Keratinocyte (primary cell): ENCODE measurements at regions not wholly inside any gene's neighbourhood (a gene's known extent, or its start where the extent isn't known, plus 50 kb on each side); places are given as distances from the start of the nearest gene placed in this dataset.

Experiments
- DNase-seq: peaks from one replicate; pipeline ENCODE4 v3.0.0-alpha.2; 2011; ENCODE audit warnings: low read depth, missing footprints, low spot score
- FAIRE-seq: peaks from 2 replicates; lab custom pipeline; 2011; peaks lifted over from hg19 to GRCh38; lab: Jason Lieb, UNC
- H2AFZ ChIP-seq: 2 replicates; pipeline ENCODE4 v1.6.0; 2012; ENCODE audit warnings: low read length, control low read depth, inconsistent platforms; ENCODE audit not compliant: control insufficient read depth
- H3K27ac ChIP-seq: 2 replicates; pipeline ENCODE4 v1.5.1; 2011; ENCODE audit warnings: low read length; ENCODE audit not compliant: control insufficient read depth, insufficient read depth
- H3K27me3 ChIP-seq: 3 replicates; pipeline ENCODE4 v1.6.0; 2011; ENCODE audit warnings: low read length; ENCODE audit not compliant: control insufficient read depth, insufficient read depth; ENCODE audit errors: extremely low read depth
- H3K36me3 ChIP-seq, 2 experiments: 2 replicates in 1 of 2; 3 replicates in 1 of 2; pipeline ENCODE4 v1.5.1; 2011; ENCODE audit warnings: low read length in 2 of 2, mild to moderate bottlenecking in 1 of 2; ENCODE audit not compliant: control insufficient read depth in 2 of 2, insufficient read depth in 2 of 2; ENCODE audit errors: extremely low read depth in 1 of 2
- H3K4me1 ChIP-seq: 3 replicates; pipeline ENCODE4 v1.5.1; 2011; ENCODE audit warnings: low read length; ENCODE audit not compliant: control insufficient read depth, insufficient read depth; ENCODE audit errors: extremely low read depth
- H3K4me2 ChIP-seq: 3 replicates; pipeline ENCODE4 v1.6.0; 2011; ENCODE audit warnings: low read depth, low read length; ENCODE audit not compliant: control insufficient read depth, insufficient read depth; ENCODE audit errors: extremely low read depth
- H3K4me3 ChIP-seq, 3 experiments: fragments of 200-600 bp in 1 of 3; sonication (generic) in 1 of 3; 2 replicates in 2 of 3; 3 replicates in 1 of 3; pipeline ENCODE4 v1.5.1; 2011 to 2016; ENCODE audit warnings: low read length in 3 of 3, mild to moderate bottlenecking in 3 of 3, control low read depth in 2 of 3, inconsistent platforms in 1 of 3, low read depth in 1 of 3, mixed read lengths in 1 of 3, mixed run types in 1 of 3, moderate library complexity in 1 of 3; ENCODE audit not compliant: control insufficient read depth in 2 of 3, insufficient read depth in 2 of 3; ENCODE audit errors: extremely low read depth in 1 of 3
- H3K79me2 ChIP-seq: 2 replicates; pipeline ENCODE4 v1.6.0; 2012; ENCODE audit warnings: low read length; ENCODE audit not compliant: control insufficient read depth, insufficient read depth
- H3K9ac ChIP-seq: 3 replicates; pipeline ENCODE4 v1.6.0; 2011; ENCODE audit warnings: low read length; ENCODE audit not compliant: control insufficient read depth, insufficient read depth; ENCODE audit errors: extremely low read depth
- H3K9me1 ChIP-seq: 3 replicates; pipeline ENCODE4 v1.6.0; 2011; ENCODE audit warnings: low read length; ENCODE audit not compliant: control insufficient read depth, insufficient read depth; ENCODE audit errors: extremely low read depth
- H3K9me3 ChIP-seq: 2 replicates; pipeline ENCODE4 v1.5.1; 2012; ENCODE audit warnings: low read depth, low read length; ENCODE audit not compliant: control insufficient read depth
- H4K20me1 ChIP-seq: 3 replicates; pipeline ENCODE4 v1.6.0; 2011; ENCODE audit warnings: low read length; ENCODE audit not compliant: control insufficient read depth, insufficient read depth; ENCODE audit errors: extremely low read depth
- EZH2 ChIP-seq: IDR thresholded peaks from one replicate; pipeline ENCODE4 v1.6.1; 2012; ENCODE audit warnings: inconsistent platforms, mild to moderate bottlenecking, low read length, moderate library complexity
- dilution Hi-C: fragments of 300-500 bp; cut with MboI; formaldehyde crosslinking; loops from one replicate; pipeline ENCODE4 v1.7.0; 2020; ENCODE audit warnings: low sequenced_read_pairs; ENCODE audit not compliant: extremely low pct_ligation_motif_present
- TF ChIP-seq, protein P1 (sequence below), 3 experiments: IDR thresholded peaks in 1 of 3; conservative IDR thresholded peaks in 1 of 3; optimal IDR thresholded peaks in 1 of 3; 2 replicates in 2 of 3; 3 replicates in 1 of 3; pipeline versions ENCODE3 to v1.5.1; 2011; ENCODE audit warnings: low read length in 3 of 3, mild to moderate bottlenecking in 3 of 3, moderate library complexity in 2 of 3, control low read depth in 1 of 3, inconsistent platforms in 1 of 3; ENCODE audit not compliant: insufficient read depth in 2 of 3; ENCODE audit errors: extremely low read depth in 1 of 3

DNA sequence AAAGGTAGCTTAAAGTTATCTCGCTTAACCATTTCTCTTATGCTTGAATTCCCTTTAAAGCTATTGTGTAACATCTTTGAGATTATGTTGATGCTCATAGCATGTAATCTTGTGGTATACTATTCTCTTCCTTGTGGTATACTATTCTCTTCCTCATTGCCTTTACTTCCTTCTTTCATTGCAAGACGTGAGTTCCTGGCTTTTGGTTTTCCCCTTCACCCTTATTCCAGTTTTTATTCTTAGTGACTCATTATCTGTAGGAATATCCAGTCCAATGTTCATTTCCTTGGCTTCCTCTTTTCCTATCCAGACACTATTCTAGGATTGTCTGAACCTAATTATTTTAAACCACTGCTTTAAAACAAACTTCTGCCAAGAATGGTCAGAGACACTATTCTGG, 564.0 kb downstream of the CCER1 start:
- no peaks in the 10 kb centered on the region for H4K20me1 ChIP-seq
- FAIRE-seq: no peak
- no peak for DNase-seq
- H2AFZ ChIP-seq: no peak overlapping the region
- H3K9ac ChIP-seq: no peak overlapping the region
- TF ChIP-seq EZH2: no peak
- TF ChIP-seq, protein P1, sequence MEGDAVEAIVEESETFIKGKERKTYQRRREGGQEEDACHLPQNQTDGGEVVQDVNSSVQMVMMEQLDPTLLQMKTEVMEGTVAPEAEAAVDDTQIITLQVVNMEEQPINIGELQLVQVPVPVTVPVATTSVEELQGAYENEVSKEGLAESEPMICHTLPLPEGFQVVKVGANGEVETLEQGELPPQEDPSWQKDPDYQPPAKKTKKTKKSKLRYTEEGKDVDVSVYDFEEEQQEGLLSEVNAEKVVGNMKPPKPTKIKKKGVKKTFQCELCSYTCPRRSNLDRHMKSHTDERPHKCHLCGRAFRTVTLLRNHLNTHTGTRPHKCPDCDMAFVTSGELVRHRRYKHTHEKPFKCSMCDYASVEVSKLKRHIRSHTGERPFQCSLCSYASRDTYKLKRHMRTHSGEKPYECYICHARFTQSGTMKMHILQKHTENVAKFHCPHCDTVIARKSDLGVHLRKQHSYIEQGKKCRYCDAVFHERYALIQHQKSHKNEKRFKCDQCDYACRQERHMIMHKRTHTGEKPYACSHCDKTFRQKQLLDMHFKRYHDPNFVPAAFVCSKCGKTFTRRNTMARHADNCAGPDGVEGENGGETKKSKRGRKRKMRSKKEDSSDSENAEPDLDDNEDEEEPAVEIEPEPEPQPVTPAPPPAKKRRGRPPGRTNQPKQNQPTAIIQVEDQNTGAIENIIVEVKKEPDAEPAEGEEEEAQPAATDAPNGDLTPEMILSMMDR (optimal IDR thresholded peaks at IDR 0.05 in 1 of 3, IDR thresholded peaks at IDR 0.05 in 1 of 3, conservative IDR thresholded peaks at IDR 0.05 in 1 of 3; ENCODE audit: extremely low read depth in 1 of 3, insufficient read depth in 2 of 3, low read length in 3 of 3): no peak
- no peaks in the 10 kb centered on the region for H3K36me3 ChIP-seq
- no peaks in the 10 kb centered on the region for H3K79me2 ChIP-seq
- H3K4me1 ChIP-seq: no peaks in the 10 kb centered on the region
- dilution Hi-C loops: no loop called here
- no peak overlapping the region for H3K4me2 ChIP-seq
- H3K27me3 ChIP-seq: no peaks in the 10 kb centered on the region
- no peak overlapping the region for H3K27ac ChIP-seq
- no peaks in the 10 kb centered on the region for H3K9me1 ChIP-seq
- no peaks in the 10 kb centered on the region for H3K9me3 ChIP-seq
- H3K4me3 ChIP-seq: no peak overlapping the region

DNA sequence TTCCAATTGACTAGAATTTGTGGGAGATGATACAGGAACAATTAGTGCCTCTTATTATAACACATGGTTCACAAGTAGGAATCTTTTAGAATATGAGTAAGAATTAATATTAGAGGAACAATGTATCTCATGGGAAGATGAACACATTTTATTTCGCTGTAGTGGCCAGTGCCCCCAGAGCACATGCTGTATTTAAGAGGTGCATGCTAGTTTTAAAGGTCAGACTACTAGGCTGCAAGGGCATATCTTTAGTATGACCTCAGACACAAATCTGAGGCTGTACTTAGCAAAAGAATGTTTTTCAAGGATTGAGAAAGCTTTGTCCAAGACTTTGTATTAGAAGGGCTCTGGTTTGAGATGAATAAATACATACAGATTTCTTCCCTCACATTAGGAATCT, 586.9 kb downstream of the CCER1 start:
- Histone ChIP-seq H4K20me1 (no peaks in the 10 kb centered on the region), H3K9me3 (no peaks in the 10 kb centered on the region), H2AFZ (no peak overlapping the region), H3K27ac (no peak overlapping the region), H3K9ac (no peak overlapping the region), H3K36me3 (no peaks in the 10 kb centered on the region), H3K9me1 (no peaks in the 10 kb centered on the region), H3K4me1 (no peaks in the 10 kb centered on the region), H3K27me3 (no peaks in the 10 kb centered on the region), H3K79me2 (no peaks in the 10 kb centered on the region), H3K4me3 (no peak overlapping the region), H3K4me2 (no peak overlapping the region)
- TF ChIP-seq EZH2: no peak
- TF ChIP-seq, protein P1 (optimal IDR thresholded peaks at IDR 0.05 in 1 of 3, IDR thresholded peaks at IDR 0.05 in 1 of 3, conservative IDR thresholded peaks at IDR 0.05 in 1 of 3; ENCODE audit: extremely low read depth in 1 of 3, insufficient read depth in 2 of 3, low read length in 3 of 3): no peak
- FAIRE-seq (no peak), DNase-seq (no peak)
- dilution Hi-C loops: no loop called here
